ENCODE measurements at regions not wholly inside any gene's neighbourhood (a gene's known extent, or its start where the extent isn't known, plus 50 kb on each side); places are given as distances from the start of the nearest gene placed in this dataset.

- BruUV-seq (replicated peaks): no TSS peak
- 0% methylated on average over 5 of the region's 6 CpGs for WGBS (ENCODE audit: insufficient coverage, low coverage, missing lambda C conversion rate)
Observed at GRCh38 chr9:86735772-86736458, 211.4 kb downstream of the GAS1 start.

DNA sequence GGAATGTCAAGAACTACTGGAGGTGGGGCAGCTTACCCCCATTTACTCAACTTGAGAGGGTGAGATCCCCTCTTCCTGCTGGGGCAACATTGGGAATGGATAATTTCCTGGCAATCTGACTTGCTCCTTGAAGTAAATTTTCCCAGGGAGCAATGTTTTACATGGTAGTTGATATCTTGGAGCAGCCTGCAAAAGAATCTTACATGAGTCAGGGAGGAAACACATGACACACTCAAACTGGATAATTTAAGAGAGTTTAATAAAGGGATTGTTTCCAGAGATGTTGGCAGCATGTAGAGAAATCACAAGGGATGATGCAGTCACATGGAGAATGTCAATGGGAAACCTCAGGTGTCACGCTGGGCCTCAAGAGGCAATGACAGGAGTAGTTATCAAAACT is 212.5 kb downstream of the GAS1 start:
- intact Hi-C loops (cut with micrococcal nuclease): no loop called here
- no peaks in the 10 kb centered on the region for H3K9me3 ChIP-seq (replicated peaks; ENCODE audit: control insufficient read depth, insufficient read depth, low read depth, low read length)
- no peak overlapping the region for H2AFZ ChIP-seq (ENCODE audit: low read depth, low read length)
- H3K79me2 ChIP-seq (ENCODE audit: control insufficient read depth, insufficient read depth, low read length): no peaks in the 10 kb centered on the region
- POLR2A ChIA-PET: no interaction called here
- H4K20me1 ChIP-seq (replicated peaks; ENCODE audit: control insufficient read depth, insufficient read depth, low read length): no peaks in the 10 kb centered on the region
- FAIRE-seq (no peak), DNase-seq (ENCODE audit: extremely low read depth in 1 of 4, low spot score in 3 of 4) (no peak), ATAC-seq (no peak)
- H3K4me2 ChIP-seq (ENCODE audit: insufficient read depth, low read length): no peak overlapping the region
- in situ Hi-C loops (cut with MboI): no loop called here
- TF ChIP-seq, protein P1, sequence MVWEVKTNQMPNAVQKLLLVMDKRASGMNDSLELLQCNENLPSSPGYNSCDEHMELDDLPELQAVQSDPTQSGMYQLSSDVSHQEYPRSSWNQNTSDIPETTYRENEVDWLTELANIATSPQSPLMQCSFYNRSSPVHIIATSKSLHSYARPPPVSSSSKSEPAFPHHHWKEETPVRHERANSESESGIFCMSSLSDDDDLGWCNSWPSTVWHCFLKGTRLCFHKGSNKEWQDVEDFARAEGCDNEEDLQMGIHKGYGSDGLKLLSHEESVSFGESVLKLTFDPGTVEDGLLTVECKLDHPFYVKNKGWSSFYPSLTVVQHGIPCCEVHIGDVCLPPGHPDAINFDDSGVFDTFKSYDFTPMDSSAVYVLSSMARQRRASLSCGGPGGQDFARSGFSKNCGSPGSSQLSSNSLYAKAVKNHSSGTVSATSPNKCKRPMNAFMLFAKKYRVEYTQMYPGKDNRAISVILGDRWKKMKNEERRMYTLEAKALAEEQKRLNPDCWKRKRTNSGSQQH (CRISPR knock-in tag; IDR thresholded peaks at IDR 0.05): no peak
- no peak for TF ChIP-seq NFIC (IDR thresholded peaks at IDR 0.05)
- TF ChIP-seq DIDO1 (tag; IDR thresholded peaks at IDR 0.05; ENCODE audit: low read depth): no peak
- no peak for TF ChIP-seq ZNF696 (CRISPR knock-in tag; conservative IDR thresholded peaks at IDR 0.05)
- TF ChIP-seq NUFIP1 (IDR thresholded peaks at IDR 0.05; ENCODE audit: partially characterized antibody): no peak
- no peak for TF ChIP-seq PRMT5 (CRISPR knock-in tag; IDR thresholded peaks at IDR 0.05)
- no peak for TF ChIP-seq CHCHD3 (CRISPR knock-in tag; IDR thresholded peaks at IDR 0.05)
- TF ChIP-seq SRSF1 (IDR thresholded peaks at IDR 0.05; ENCODE audit: low read depth, low read length): no peak
- TF ChIP-seq, protein P2, sequence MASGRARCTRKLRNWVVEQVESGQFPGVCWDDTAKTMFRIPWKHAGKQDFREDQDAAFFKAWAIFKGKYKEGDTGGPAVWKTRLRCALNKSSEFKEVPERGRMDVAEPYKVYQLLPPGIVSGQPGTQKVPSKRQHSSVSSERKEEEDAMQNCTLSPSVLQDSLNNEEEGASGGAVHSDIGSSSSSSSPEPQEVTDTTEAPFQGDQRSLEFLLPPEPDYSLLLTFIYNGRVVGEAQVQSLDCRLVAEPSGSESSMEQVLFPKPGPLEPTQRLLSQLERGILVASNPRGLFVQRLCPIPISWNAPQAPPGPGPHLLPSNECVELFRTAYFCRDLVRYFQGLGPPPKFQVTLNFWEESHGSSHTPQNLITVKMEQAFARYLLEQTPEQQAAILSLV (tag; IDR thresholded peaks at IDR 0.05): no peak
- TF ChIP-seq GABPB2 (CRISPR knock-in tag; conservative IDR thresholded peaks at IDR 0.05): no peak
- H3K27ac ChIP-seq (ENCODE audit: extremely low read depth, low read depth, low read length): no peak overlapping the region
- H3K4me3 ChIP-seq: no peak overlapping the region
- H3K9ac ChIP-seq (ENCODE audit: insufficient read depth in 1 of 2, low read depth in 2 of 2, low read length in 2 of 2): no peak overlapping the region
- no peaks in the 10 kb centered on the region for H3K9me1 ChIP-seq (ENCODE audit: control insufficient read depth, insufficient read depth, low read length)
- CTCF ChIA-PET (ENCODE audit: low intra/inter-chr PET ratio): no interaction called here
- H3K27me3 ChIP-seq (ENCODE audit: control insufficient read depth in 2 of 2, insufficient read depth in 2 of 2, low read length in 2 of 2): no peaks in the 10 kb centered on the region
- no TSS peak for BruUV-seq (replicated peaks)
- no peaks in the 10 kb centered on the region for H3K4me1 ChIP-seq (replicated peaks in 1 of 2; ENCODE audit: control insufficient read depth in 2 of 2, insufficient read depth in 2 of 2, low read length in 2 of 2)
- no peaks in the 10 kb centered on the region for H3K36me3 ChIP-seq (ENCODE audit: control insufficient read depth, insufficient read depth, low read length)
- WGBS (ENCODE audit: insufficient coverage, low coverage, missing lambda C conversion rate): 9% methylated on average over 1 of the region's 1 CpG

More at GRCh38 chr9:86735772-86736458, 211.4 kb downstream of the GAS1 start:
- TF ChIP-seq RCOR1 (IDR thresholded peaks at IDR 0.05; ENCODE audit: borderline replicate concordance in 1 of 2, low read depth in 2 of 2, low read length in 2 of 2) (no peak), ZNF586 (CRISPR knock-in tag; conservative IDR thresholded peaks at IDR 0.05) (no peak)
- no peak overlapping the region for H3K4me2 ChIP-seq (ENCODE audit: insufficient read depth, low read length)
- no peaks in the 10 kb centered on the region for H3K9me1 ChIP-seq (ENCODE audit: control insufficient read depth, insufficient read depth, low read length)
- POLR2A ChIA-PET: interaction anchor here (0.6 to 0.7 kb wide), 2 partner anchors 20 to 38 kb away, joined by 3 read pairs; no protein-coding TSS in a partner anchor
- H3K9ac ChIP-seq (ENCODE audit: insufficient read depth in 1 of 2, low read depth in 2 of 2, low read length in 2 of 2): no peak overlapping the region
- H3K27ac ChIP-seq (ENCODE audit: extremely low read depth, low read depth, low read length): no peak overlapping the region
- H3K4me3 ChIP-seq: no peak overlapping the region
- DNase-seq (ENCODE audit: extremely low read depth in 1 of 4, low spot score in 3 of 4) (no peak), ATAC-seq (no peak), FAIRE-seq (no peak)
- H3K27me3 ChIP-seq (ENCODE audit: control insufficient read depth in 2 of 2, insufficient read depth in 2 of 2, low read length in 2 of 2): no peaks in the 10 kb centered on the region
- intact Hi-C loops (cut with micrococcal nuclease) (no loop called here), in situ Hi-C loops (cut with MboI) (no loop called here)
- CTCF ChIA-PET (ENCODE audit: low intra/inter-chr PET ratio): no interaction called here
- H3K4me1 ChIP-seq (replicated peaks in 1 of 2; ENCODE audit: control insufficient read depth in 2 of 2, insufficient read depth in 2 of 2, low read length in 2 of 2): no peaks in the 10 kb centered on the region
- H2AFZ ChIP-seq (ENCODE audit: low read depth, low read length): no peak overlapping the region
- no peaks in the 10 kb centered on the region for H3K9me3 ChIP-seq (replicated peaks; ENCODE audit: control insufficient read depth, insufficient read depth, low read depth, low read length)
- H3K79me2 ChIP-seq (ENCODE audit: control insufficient read depth, insufficient read depth, low read length): no peaks in the 10 kb centered on the region
- no peaks in the 10 kb centered on the region for H3K36me3 ChIP-seq (ENCODE audit: control insufficient read depth, insufficient read depth, low read length)
- no peaks in the 10 kb centered on the region for H4K20me1 ChIP-seq (replicated peaks; ENCODE audit: control insufficient read depth, insufficient read depth, low read length)

Measured in K562 (cell line).